Right atrium auricular region (tissue), 2 donors: ENCODE measurements at regions not wholly inside any gene's neighbourhood (a gene's known extent, or its start where the extent isn't known, plus 50 kb on each side); places are given as distances from the start of the nearest gene placed in this dataset.

Source experiments
- DNase-seq: peaks from one replicate; pipeline ENCODE4 v3.0.0-alpha.2; 2019; ENCODE audit warnings: low spot score
- H3K27ac ChIP-seq, 2 donors: fragments of 200-600 bp; sonication (generic); 1 replicate in 1 of 2; 2 replicates in 1 of 2; pipeline ENCODE4 v1.5.1; 2016 to 2019
- H3K27me3 ChIP-seq, 2 donors: fragments of 200-600 bp; sonication (generic); one replicate each; pipeline versions ENCODE4 v1.5.1 to v1.6.0; 2017 to 2019
- H3K36me3 ChIP-seq: fragments of 200-600 bp; sonication (generic); one replicate; pipeline ENCODE4 v1.5.1; 2016
- H3K4me1 ChIP-seq, 2 donors: fragments of 200-600 bp; sonication (generic); one replicate each; pipeline versions ENCODE4 v1.5.1 to v1.6.0; 2017 to 2019
- H3K4me3 ChIP-seq, 2 donors: fragments of 200-600 bp; sonication (generic); 1 replicate in 1 of 2; 2 replicates in 1 of 2; pipeline ENCODE4 v1.5.1; 2017 to 2019; ENCODE audit warnings: mild to moderate bottlenecking in 1 of 2, moderate library complexity in 1 of 2
- H3K9me3 ChIP-seq, 2 donors: fragments of 200-600 bp; sonication (generic); one replicate each; pipeline ENCODE4 v1.5.1; 2019
- TF ChIP-seq, protein P1 (sequence below), 2 donors: fragments of 200-600 bp; sonication (generic); IDR thresholded peaks; one replicate each; pipeline ENCODE4 v1.5.1; 2019; ENCODE audit warnings: antibody characterized with exemption in 2 of 2

GRCh38 chr18:7490104-7490503, 77.0 kb upstream of the PTPRM start:
- H3K27me3 ChIP-seq = no peaks in the 10 kb centered on the region
- no peak for DNase-seq
- no peaks in the 10 kb centered on the region for H3K9me3 ChIP-seq
- no peaks in the 10 kb centered on the region for H3K36me3 ChIP-seq
- H3K4me3 ChIP-seq = no peak overlapping the region
- H3K4me1 ChIP-seq = no peaks in the 10 kb centered on the region
- H3K27ac ChIP-seq = no peak overlapping the region
- TF ChIP-seq, protein P1, sequence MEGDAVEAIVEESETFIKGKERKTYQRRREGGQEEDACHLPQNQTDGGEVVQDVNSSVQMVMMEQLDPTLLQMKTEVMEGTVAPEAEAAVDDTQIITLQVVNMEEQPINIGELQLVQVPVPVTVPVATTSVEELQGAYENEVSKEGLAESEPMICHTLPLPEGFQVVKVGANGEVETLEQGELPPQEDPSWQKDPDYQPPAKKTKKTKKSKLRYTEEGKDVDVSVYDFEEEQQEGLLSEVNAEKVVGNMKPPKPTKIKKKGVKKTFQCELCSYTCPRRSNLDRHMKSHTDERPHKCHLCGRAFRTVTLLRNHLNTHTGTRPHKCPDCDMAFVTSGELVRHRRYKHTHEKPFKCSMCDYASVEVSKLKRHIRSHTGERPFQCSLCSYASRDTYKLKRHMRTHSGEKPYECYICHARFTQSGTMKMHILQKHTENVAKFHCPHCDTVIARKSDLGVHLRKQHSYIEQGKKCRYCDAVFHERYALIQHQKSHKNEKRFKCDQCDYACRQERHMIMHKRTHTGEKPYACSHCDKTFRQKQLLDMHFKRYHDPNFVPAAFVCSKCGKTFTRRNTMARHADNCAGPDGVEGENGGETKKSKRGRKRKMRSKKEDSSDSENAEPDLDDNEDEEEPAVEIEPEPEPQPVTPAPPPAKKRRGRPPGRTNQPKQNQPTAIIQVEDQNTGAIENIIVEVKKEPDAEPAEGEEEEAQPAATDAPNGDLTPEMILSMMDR (IDR thresholded peaks at IDR 0.05) = no peak

- TF ChIP-seq, protein P1 (IDR thresholded peaks at IDR 0.05) = no peak
- H3K27ac ChIP-seq = no peak overlapping the region
- no peaks in the 10 kb centered on the region for H3K9me3 ChIP-seq
- H3K27me3 ChIP-seq = no peaks in the 10 kb centered on the region
- H3K4me1 ChIP-seq = no peaks in the 10 kb centered on the region
- H3K36me3 ChIP-seq = no peaks in the 10 kb centered on the region
- no peak overlapping the region for H3K4me3 ChIP-seq
- DNase-seq = no peak
Measured at GRCh38 chr18:7492385-7492784, 74.7 kb upstream of the PTPRM start.

DNA sequence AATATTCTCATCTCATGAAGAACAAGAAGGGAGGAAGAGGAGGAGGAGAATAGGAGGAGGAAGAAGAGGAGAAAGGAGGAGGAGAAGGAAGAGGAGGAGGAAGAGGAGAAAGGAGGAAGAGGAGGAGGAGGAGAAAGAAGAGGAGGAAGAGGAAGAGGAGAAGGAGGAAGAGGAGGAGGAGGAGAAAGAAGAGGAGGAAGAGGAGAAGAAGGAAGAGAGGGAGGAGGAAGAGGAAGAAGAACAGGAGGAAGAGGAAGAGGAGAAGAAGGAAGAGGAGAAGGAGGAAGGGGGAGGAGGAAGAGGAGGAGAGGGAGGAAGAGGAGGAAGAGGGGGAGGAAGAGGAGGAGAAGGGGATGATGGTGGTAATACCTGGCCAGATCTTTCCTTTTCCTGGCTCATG, 70.0 kb upstream of the PTPRM start:
- H3K36me3 ChIP-seq = no peaks in the 10 kb centered on the region
- H3K9me3 ChIP-seq = no peaks in the 10 kb centered on the region
- TF ChIP-seq, protein P1 (IDR thresholded peaks at IDR 0.05) = no peak
- H3K27me3 ChIP-seq = no peaks in the 10 kb centered on the region
- H3K4me1 ChIP-seq = no peaks in the 10 kb centered on the region
- no peak overlapping the region for H3K27ac ChIP-seq
- no peak overlapping the region for H3K4me3 ChIP-seq
- no peak for DNase-seq

DNA sequence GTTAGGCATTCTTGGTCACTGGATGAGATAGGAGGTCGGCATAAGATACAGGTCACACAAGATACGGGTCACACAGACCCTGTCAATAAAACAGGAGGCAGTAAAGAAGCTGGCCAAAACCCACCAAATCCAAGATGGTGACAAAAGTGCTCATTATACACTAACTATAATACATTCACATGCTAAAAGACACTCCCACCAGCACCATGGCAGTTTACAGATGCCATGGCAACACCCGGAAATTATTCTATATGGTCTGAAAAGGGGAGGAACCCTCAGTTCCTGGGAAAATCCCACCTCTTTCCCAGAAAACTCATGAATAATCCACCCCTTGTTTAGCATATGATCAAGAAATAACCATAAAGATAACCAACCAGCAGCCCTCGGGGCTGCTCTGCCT, 56.0 kb upstream of the PTPRM start:
- H3K27ac ChIP-seq = no peak overlapping the region
- H3K27me3 ChIP-seq = no peaks in the 10 kb centered on the region
- TF ChIP-seq, protein P1 (IDR thresholded peaks at IDR 0.05) = no peak
- no peak for DNase-seq
- H3K36me3 ChIP-seq = no peaks in the 10 kb centered on the region
- peaks cover 0 to 10% of the 10 kb centered on the region in 2 donors for H3K4me1 ChIP-seq
- no peaks in the 10 kb centered on the region for H3K9me3 ChIP-seq
- H3K4me3 ChIP-seq = no peak overlapping the region

DNA sequence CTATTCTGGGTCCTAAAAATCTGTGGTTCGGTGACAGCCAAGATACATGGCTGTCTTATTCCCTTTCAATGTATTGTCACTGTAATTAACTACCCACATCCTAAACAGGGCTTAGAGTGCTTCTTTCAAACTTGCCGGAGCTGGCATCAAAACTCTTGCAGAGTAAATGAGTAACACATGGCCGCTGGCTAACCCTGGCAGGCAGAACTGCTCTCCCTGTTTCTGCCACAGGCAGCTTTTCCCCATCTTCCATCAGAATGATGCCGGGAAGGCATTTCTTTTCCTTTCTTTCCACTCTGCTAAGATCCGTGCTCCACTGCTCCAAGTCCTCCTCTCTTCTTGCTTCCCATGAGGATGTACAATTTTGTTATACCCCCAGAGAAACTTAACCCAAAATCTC, 54.8 kb upstream of the PTPRM start:
- H3K27me3 ChIP-seq = no peaks in the 10 kb centered on the region
- H3K9me3 ChIP-seq = no peaks in the 10 kb centered on the region
- H3K27ac ChIP-seq = peak overlapping the region in 1 of 2 donors; percentile 12
- H3K4me3 ChIP-seq = no peak overlapping the region
- TF ChIP-seq, protein P1 (IDR thresholded peaks at IDR 0.05) = no peak
- H3K36me3 ChIP-seq = no peaks in the 10 kb centered on the region
- H3K4me1 ChIP-seq = peaks cover 0 to 10% of the 10 kb centered on the region in 2 donors
- DNase-seq = no peak

DNA sequence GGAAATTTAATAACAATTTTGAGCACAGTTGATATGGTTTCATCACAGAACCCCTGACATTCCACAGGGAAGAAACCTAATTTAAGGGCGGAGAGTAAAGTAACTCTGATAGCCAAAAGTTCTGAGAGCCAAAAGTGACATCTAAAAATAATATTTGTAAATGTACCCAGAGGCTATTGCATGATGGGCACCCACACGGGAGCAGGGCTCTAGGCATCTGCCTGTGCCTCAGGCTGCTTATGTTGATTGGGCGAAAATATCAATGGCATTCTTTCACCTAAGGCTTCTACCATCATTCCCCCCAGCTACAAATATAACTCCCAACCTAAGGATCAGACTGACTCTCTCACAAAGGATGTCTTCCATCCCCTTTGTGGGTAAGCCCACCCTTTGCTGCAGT, 54.1 kb upstream of the PTPRM start:
- DNase-seq = no peak

More for the DNA sequence above, 54.1 kb upstream of the PTPRM start:
- Histone ChIP-seq H3K9me3 (no peaks in the 10 kb centered on the region), H3K27ac (peak overlapping the region in 1 of 2 donors; percentile 41), H3K4me3 (no peak overlapping the region), H3K36me3 (no peaks in the 10 kb centered on the region), H3K27me3 (no peaks in the 10 kb centered on the region), H3K4me1 (peaks cover 0 to 10% of the 10 kb centered on the region in 2 donors)
- TF ChIP-seq, protein P1 (IDR thresholded peaks at IDR 0.05) = no peak
